HEK293 (cell line): ENCODE measurements at regions not wholly inside any gene's neighbourhood (a gene's known extent, or its start where the extent isn't known, plus 50 kb on each side); places are given as distances from the start of the nearest gene placed in this dataset.

Source experiments
- CTCF ChIP-seq: fragments of 450-650 bp; formaldehyde crosslinking; IDR thresholded peaks from 2 replicates; pipeline ENCODE4 v1.5.1; 2016; ENCODE audit warnings: missing biosample characterization, missing genetic modification characterization
- MYNN ChIP-seq: fragments of 450-650 bp; formaldehyde crosslinking; IDR thresholded peaks from 2 replicates; pipeline ENCODE4 v1.5.1; 2016; ENCODE audit warnings: missing biosample characterization, missing genetic modification characterization, borderline replicate concordance
- PATZ1 ChIP-seq: fragments of 450-650 bp; formaldehyde crosslinking; IDR thresholded peaks from 2 replicates; pipeline ENCODE4 v1.5.1; 2016; ENCODE audit warnings: missing biosample characterization, missing genetic modification characterization
- YY1 ChIP-seq: fragments of 450-650 bp; formaldehyde crosslinking; IDR thresholded peaks from 2 replicates; pipeline ENCODE4 v1.5.1; 2018; ENCODE audit warnings: missing biosample characterization, missing genetic modification characterization
- ZNF10 ChIP-seq: fragments of 450-650 bp; formaldehyde crosslinking; IDR thresholded peaks from 2 replicates; pipeline ENCODE4 v1.5.1; 2017; ENCODE audit warnings: missing biosample characterization, missing genetic modification characterization
- ZNF239 ChIP-seq: fragments of 450-650 bp; formaldehyde crosslinking; IDR thresholded peaks from 2 replicates; pipeline ENCODE4 v1.5.1; 2016; ENCODE audit warnings: missing biosample characterization, missing genetic modification characterization

GRCh38 chr18:27636576-27637085 lies 451.5 kb upstream of the CHST9 start:
- no peak for TF ChIP-seq CTCF
- TF ChIP-seq MYNN, result no peak
- TF ChIP-seq ZNF10 (tag by site-specific recombination), result no peak
- no peak for TF ChIP-seq ZNF239
- TF ChIP-seq PATZ1 (tag by site-specific recombination), result no peak
- TF ChIP-seq YY1 (tag by site-specific recombination), result no peak
